ENCODE measurements at regions not wholly inside any gene's neighbourhood (a gene's known extent, or its start where the extent isn't known, plus 50 kb on each side); places are given as distances from the start of the nearest gene placed in this dataset.
"Not testable (repeated sequence)": the region's sequence is repeated elsewhere in the genome, so short reads cannot be mapped to it uniquely, and the experiment has no call there.

DNA sequence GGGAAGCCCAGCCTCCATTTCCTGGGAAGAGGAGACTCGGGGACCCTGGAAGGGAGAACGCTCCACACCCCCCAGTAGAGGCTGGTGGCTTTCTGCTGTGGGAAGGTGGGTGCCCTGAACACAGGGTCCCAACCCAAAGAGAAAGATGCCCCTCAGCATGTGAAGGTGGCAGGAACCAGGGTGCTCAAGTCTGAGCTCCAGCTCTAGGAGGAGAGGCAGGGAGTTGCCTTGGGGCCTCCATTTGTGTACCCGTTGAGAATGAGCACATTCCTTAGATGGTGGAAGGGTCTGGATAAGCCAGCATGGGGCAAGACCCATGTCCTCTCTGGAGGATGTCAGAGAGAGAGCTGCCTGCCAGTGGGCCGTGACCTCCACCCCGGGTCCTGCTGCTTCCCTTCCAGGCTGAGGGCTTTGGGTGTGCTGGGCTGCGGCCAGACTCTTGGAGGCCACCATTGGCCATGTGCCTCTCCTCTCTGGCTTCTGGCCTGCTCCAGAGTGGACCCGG lies 212.4 kb downstream of the TBC1D2B start:
- peaks cover 13% of the 10 kb centered on the region for H3K4me1 ChIP-seq (ENCODE audit: control insufficient read depth, insufficient read depth, low read length, poor library complexity, severe bottlenecking)
- WGBS, 2 experiments (ENCODE audit: insufficient coverage in 2 of 2), result 82 to 83% methylated on average over 1 to 3 of the region's 7 CpGs
- H3K36me3 ChIP-seq (ENCODE audit: control insufficient read depth, insufficient read depth, low read length), result no peaks in the 10 kb centered on the region
- H3K9me3 ChIP-seq (ENCODE audit: control insufficient read depth, low read length), result no peaks in the 10 kb centered on the region
- no peak overlapping the region for H3K27ac ChIP-seq (ENCODE audit: low read depth, low read length, severe bottlenecking)
- H3K4me3 ChIP-seq (ENCODE audit: extremely low read depth, insufficient read depth, low read length, poor library complexity, severe bottlenecking), result no peak overlapping the region

GRCh38 chr15:77864211-77865105 lies 213.1 kb downstream of the TBC1D2B start:
- Histone ChIP-seq H3K27ac (ENCODE audit: low read depth, low read length, severe bottlenecking) (no peak overlapping the region), H3K4me1 (ENCODE audit: control insufficient read depth, insufficient read depth, low read length, poor library complexity, severe bottlenecking) (peaks cover 7% of the 10 kb centered on the region), H3K9me3 (ENCODE audit: control insufficient read depth, low read length) (no peaks in the 10 kb centered on the region), H3K36me3 (ENCODE audit: control insufficient read depth, insufficient read depth, low read length) (no peaks in the 10 kb centered on the region), H3K4me3 (ENCODE audit: extremely low read depth, insufficient read depth, low read length, poor library complexity, severe bottlenecking) (no peak overlapping the region)
- WGBS, 2 experiments (ENCODE audit: insufficient coverage in 2 of 2), result 75 to 78% methylated on average over 12 to 20 of the region's 21 CpGs

GRCh38 chr15:77863491-77864105 lies 213.9 kb downstream of the TBC1D2B start:
- peaks cover under 1% of the 10 kb centered on the region for H3K4me1 ChIP-seq (ENCODE audit: control insufficient read depth, insufficient read depth, low read length, poor library complexity, severe bottlenecking)
- H3K36me3 ChIP-seq (ENCODE audit: control insufficient read depth, insufficient read depth, low read length), result no peaks in the 10 kb centered on the region
- H3K9me3 ChIP-seq (ENCODE audit: control insufficient read depth, low read length), result no peaks in the 10 kb centered on the region
- H3K27ac ChIP-seq (ENCODE audit: low read depth, low read length, severe bottlenecking), result no peak overlapping the region
- 83 to 89% methylated on average over 7 to 12 of the region's 12 CpGs for WGBS, 2 experiments (ENCODE audit: insufficient coverage in 2 of 2)
- H3K4me3 ChIP-seq (ENCODE audit: extremely low read depth, insufficient read depth, low read length, poor library complexity, severe bottlenecking), result no peak overlapping the region

GRCh38 chr15:77862651-77863104 lies 214.8 kb downstream of the TBC1D2B start:
- Histone ChIP-seq H3K27ac (ENCODE audit: low read depth, low read length, severe bottlenecking) (no peak overlapping the region), H3K4me1 (ENCODE audit: control insufficient read depth, insufficient read depth, low read length, poor library complexity, severe bottlenecking) (no peaks in the 10 kb centered on the region), H3K9me3 (ENCODE audit: control insufficient read depth, low read length) (no peaks in the 10 kb centered on the region), H3K36me3 (ENCODE audit: control insufficient read depth, insufficient read depth, low read length) (no peaks in the 10 kb centered on the region), H3K4me3 (ENCODE audit: extremely low read depth, insufficient read depth, low read length, poor library complexity, severe bottlenecking) (no peak overlapping the region)
- WGBS, 2 experiments (ENCODE audit: insufficient coverage in 2 of 2), result 87% methylated on average over 7 to 10 of the region's 13 CpGs

GRCh38 chr15:77861997-77862635 lies 215.4 kb downstream of the TBC1D2B start:
- not testable (repeated sequence) for H3K4me1 ChIP-seq (ENCODE audit: control insufficient read depth, insufficient read depth, low read length, poor library complexity, severe bottlenecking); H3K36me3 ChIP-seq (ENCODE audit: control insufficient read depth, insufficient read depth, low read length); H3K9me3 ChIP-seq (ENCODE audit: control insufficient read depth, low read length); H3K27ac ChIP-seq (ENCODE audit: low read depth, low read length, severe bottlenecking); H3K4me3 ChIP-seq (ENCODE audit: extremely low read depth, insufficient read depth, low read length, poor library complexity, severe bottlenecking)
- WGBS, 2 experiments (ENCODE audit: insufficient coverage in 2 of 2), result 90 to 94% methylated on average over 8 of the region's 10 CpGs

GRCh38 chr15:77860071-77860691 lies 217.3 kb downstream of the TBC1D2B start:
- no peaks in the 10 kb centered on the region for H3K9me3 ChIP-seq (ENCODE audit: control insufficient read depth, low read length)
- H3K4me1 ChIP-seq (ENCODE audit: control insufficient read depth, insufficient read depth, low read length, poor library complexity, severe bottlenecking), result no peaks in the 10 kb centered on the region
- WGBS, 2 experiments (ENCODE audit: insufficient coverage in 2 of 2), result 93 to 96% methylated on average over 8 of the region's 10 CpGs
- no peak overlapping the region for H3K4me3 ChIP-seq (ENCODE audit: extremely low read depth, insufficient read depth, low read length, poor library complexity, severe bottlenecking)
- no peaks in the 10 kb centered on the region for H3K36me3 ChIP-seq (ENCODE audit: control insufficient read depth, insufficient read depth, low read length)
- H3K27ac ChIP-seq (ENCODE audit: low read depth, low read length, severe bottlenecking), result no peak overlapping the region

- Histone ChIP-seq H3K4me3 (ENCODE audit: extremely low read depth, insufficient read depth, low read length, poor library complexity, severe bottlenecking) (no peak overlapping the region), H3K4me1 (ENCODE audit: control insufficient read depth, insufficient read depth, low read length, poor library complexity, severe bottlenecking) (no peaks in the 10 kb centered on the region), H3K36me3 (ENCODE audit: control insufficient read depth, insufficient read depth, low read length) (no peaks in the 10 kb centered on the region), H3K9me3 (ENCODE audit: control insufficient read depth, low read length) (no peaks in the 10 kb centered on the region), H3K27ac (ENCODE audit: low read depth, low read length, severe bottlenecking) (no peak overlapping the region)
- WGBS, 2 experiments (ENCODE audit: insufficient coverage in 2 of 2), result 67 to 77% methylated on average over 1 to 2 of the region's 2 CpGs
Measured at GRCh38 chr15:77859491-77860060, 217.9 kb downstream of the TBC1D2B start.

- no peak overlapping the region for H3K27ac ChIP-seq (ENCODE audit: low read depth, low read length, severe bottlenecking)
- H3K9me3 ChIP-seq (ENCODE audit: control insufficient read depth, low read length), result no peaks in the 10 kb centered on the region
- H3K4me1 ChIP-seq (ENCODE audit: control insufficient read depth, insufficient read depth, low read length, poor library complexity, severe bottlenecking), result no peaks in the 10 kb centered on the region
- H3K4me3 ChIP-seq (ENCODE audit: extremely low read depth, insufficient read depth, low read length, poor library complexity, severe bottlenecking), result no peak overlapping the region
- WGBS, 2 experiments (ENCODE audit: insufficient coverage in 2 of 2), result 76 to 87% methylated on average over 7 to 8 of the region's 11 CpGs
- no peaks in the 10 kb centered on the region for H3K36me3 ChIP-seq (ENCODE audit: control insufficient read depth, insufficient read depth, low read length)
Measured at GRCh38 chr15:77858792-77859490, 218.6 kb downstream of the TBC1D2B start.

DNA sequence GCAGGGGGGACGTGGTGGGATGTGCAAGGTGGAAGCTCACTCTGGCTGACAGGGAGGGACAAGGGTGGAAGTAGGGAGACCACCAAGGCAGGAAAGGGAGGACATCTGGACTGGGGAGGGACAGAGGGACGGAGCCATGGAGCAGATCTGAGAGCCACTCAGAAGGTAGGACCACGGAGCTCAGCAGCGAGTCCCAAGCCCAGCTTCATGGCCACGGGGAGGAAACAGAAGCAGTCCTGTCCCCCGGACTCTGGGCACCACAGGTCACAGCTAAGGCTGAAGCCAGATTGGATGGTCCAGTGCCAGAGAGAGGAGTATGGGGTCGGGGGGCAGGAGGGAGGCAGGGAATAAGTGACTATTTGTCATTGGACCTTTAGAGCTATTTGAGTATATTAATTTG lies 220.1 kb downstream of the TBC1D2B start:
- H3K4me1 ChIP-seq (ENCODE audit: control insufficient read depth, insufficient read depth, low read length, poor library complexity, severe bottlenecking), result no peaks in the 10 kb centered on the region
- H3K27ac ChIP-seq (ENCODE audit: low read depth, low read length, severe bottlenecking), result no peak overlapping the region
- H3K9me3 ChIP-seq (ENCODE audit: control insufficient read depth, low read length), result no peaks in the 10 kb centered on the region
- H3K4me3 ChIP-seq (ENCODE audit: extremely low read depth, insufficient read depth, low read length, poor library complexity, severe bottlenecking), result no peak overlapping the region
- H3K36me3 ChIP-seq (ENCODE audit: control insufficient read depth, insufficient read depth, low read length), result no peaks in the 10 kb centered on the region
- WGBS, 2 experiments (ENCODE audit: insufficient coverage in 2 of 2), result 82 to 90% methylated on average over 6 of the region's 7 CpGs

Measured in mesodermal cell (in vitro differentiated cells).